ENCODE measurements at regions not wholly inside any gene's neighbourhood (a gene's known extent, or its start where the extent isn't known, plus 50 kb on each side); places are given as distances from the start of the nearest gene placed in this dataset.
"Not testable (repeated sequence)": the region's sequence is repeated elsewhere in the genome, so short reads cannot be mapped to it uniquely, and the experiment has no call there.

- DNase-seq (ENCODE audit: low read depth) = no peak
Measured at GRCh38 chr12:7591531-7591930, 74.2 kb downstream of the APOBEC1 start.

- DNase-seq (ENCODE audit: low read depth) = not testable (repeated sequence)
Measured at GRCh38 chr12:7590085-7590484, 75.6 kb downstream of the APOBEC1 start.

- peak; percentile 9 for DNase-seq (ENCODE audit: low read depth)
Measured at GRCh38 chr12:7588742-7589329, 76.9 kb downstream of the APOBEC1 start.

GRCh38 chr12:7584137-7584536, 80.6 kb upstream of the CD163 start:
- peak; percentile 39 for DNase-seq (ENCODE audit: low read depth)

- no peak for DNase-seq (ENCODE audit: low read depth)
Measured at GRCh38 chr12:7583471-7583870, 79.9 kb upstream of the CD163 start.

- DNase-seq (ENCODE audit: low read depth) = no peak
Measured at GRCh38 chr12:7582796-7583195, 79.2 kb upstream of the CD163 start.

GRCh38 chr12:7581625-7582024, 78.0 kb upstream of the CD163 start:
- no peak for DNase-seq (ENCODE audit: low read depth)

- DNase-seq (ENCODE audit: low read depth) = no peak
Measured at GRCh38 chr12:7581046-7581445, 77.5 kb upstream of the CD163 start.

GRCh38 chr12:7571257-7571656, 67.7 kb upstream of the CD163 start:
- no peak for DNase-seq (ENCODE audit: low read depth)

- no peak for DNase-seq (ENCODE audit: low read depth)
Measured at GRCh38 chr12:7557227-7557626, 53.6 kb upstream of the CD163 start.

GRCh38 chr12:7555752-7556151, 52.2 kb upstream of the CD163 start:
- DNase-seq (ENCODE audit: low read depth) = peak; percentile 25

- not testable (repeated sequence) for DNase-seq (ENCODE audit: low read depth)
Measured at GRCh38 chr12:7554831-7555230, 51.3 kb upstream of the CD163 start.
